HCT116 (cell line): ENCODE measurements at regions not wholly inside any gene's neighbourhood (a gene's known extent, or its start where the extent isn't known, plus 50 kb on each side); places are given as distances from the start of the nearest gene placed in this dataset.
A peak's percentile ranks its signal among the peaks of the same experiment; 100 is the strongest.

Source experiments
- ATAC-seq: fragments of 200-7000 bp; cut with Tn5 transposase; 2 replicates; pipeline ENCODE4 v1.9.1; 2020; ENCODE audit warnings: mild to moderate bottlenecking, moderate library complexity
- BruUV-seq: library from RNA; stranded (reverse); fragments of 400-500 nt; replicated peaks from 2 replicates; lab custom pipeline; 2021; lab: Mats Ljungman, UMichigan
- CTCF ChIA-PET: fragments of 300-600 bp; sonication (Branson Sonifier 250); formaldehyde crosslinking; loops from one replicate; lab custom pipeline; 2021; ENCODE audit warnings: antibody characterized with exemption; lab: Charles Lee
- POLR2A ChIA-PET: fragments of 300-600, 350-600 bp; sonication (Branson Sonifier 250); formaldehyde crosslinking; loops from one replicate; lab custom pipeline; 2021; ENCODE audit warnings: antibody characterized with exemption; lab: Charles Lee
- RAD21 ChIA-PET, 2 experiments: fragments of 300-600 bp; sonication (Branson Sonifier 250); formaldehyde crosslinking; loops; one replicate each; lab custom pipeline; 2023; ENCODE audit warnings: low total read pairs in 2 of 2; ENCODE audit not compliant: uncharacterized antibody in 2 of 2, unreplicated experiment in 2 of 2, low non-redundant PET in 1 of 2; lab: Charles Lee
- DNase-seq: peaks from one replicate; pipeline ENCODE4 v3.0.0-alpha.2; 2010; ENCODE audit warnings: low read depth, low spot score
- H2AFZ ChIP-seq: fragments of 200-600 bp; shearing (Covaris generic), sonication (generic); 2 replicates; pipeline ENCODE4 v1.6.1; 2017; ENCODE audit warnings: low read depth, mixed run types, mixed read lengths, antibody characterized with exemption, low read length; ENCODE audit not compliant: poor library complexity, severe bottlenecking
- H3K27ac ChIP-seq: 2 replicates; pipeline ENCODE4 v1.5.1; 2012; ENCODE audit warnings: low read depth, low read length
- H3K27me3 ChIP-seq: fragments of 200-600 bp; sonication (generic); 2 replicates; pipeline ENCODE4 v1.6.1; 2016; ENCODE audit warnings: mixed run types, low read length, mixed read lengths; ENCODE audit not compliant: insufficient read depth
- H3K36me3 ChIP-seq, 2 experiments: fragments of 200-500 bp in 1 of 2; fragments of 200-600 bp in 1 of 2; sonication (Bioruptor generic) in 1 of 2; sonication (generic) in 1 of 2; 2 replicates each; pipeline versions ENCODE4 v1.5.1 to v1.6.1; 2014 to 2016; ENCODE audit warnings: low read length in 2 of 2, inconsistent platforms in 1 of 2, mixed read lengths in 1 of 2, mixed run types in 1 of 2; ENCODE audit not compliant: insufficient read depth in 2 of 2, control insufficient read depth in 1 of 2
- H3K4me1 ChIP-seq, 2 experiments: fragments of 200-600 bp in 1 of 2; sonication (generic) in 1 of 2; 2 replicates each; pipeline versions ENCODE4 v1.5.1 to v1.6.1; 2012 to 2017; ENCODE audit warnings: low read length in 2 of 2, inconsistent platforms in 1 of 2, mild to moderate bottlenecking in 1 of 2, mixed read lengths in 1 of 2, mixed run types in 1 of 2, moderate library complexity in 1 of 2; ENCODE audit not compliant: insufficient read depth in 2 of 2, control insufficient read depth in 1 of 2
- H3K4me2 ChIP-seq: fragments of 200-600 bp; sonication (generic); 2 replicates; pipeline ENCODE4 v1.6.1; 2017; ENCODE audit warnings: mixed run types, low read length, mixed read lengths
- H3K4me3 ChIP-seq, 2 experiments: fragments of 200-600 bp in 1 of 2; sonication (generic) in 1 of 2; replicated peaks in 1 of 2; 2 replicates each; pipeline ENCODE4 v1.5.1; 2011 to 2016; ENCODE audit warnings: low read length in 2 of 2, control low read depth in 1 of 2, low read depth in 1 of 2, mild to moderate bottlenecking in 1 of 2, mixed read lengths in 1 of 2, mixed run types in 1 of 2
- H3K79me2 ChIP-seq: fragments of 200-600 bp; sonication (generic); 2 replicates; pipeline ENCODE4 v1.6.1; 2017; ENCODE audit warnings: mild to moderate bottlenecking, mixed run types, low read length, moderate library complexity, mixed read lengths; ENCODE audit not compliant: insufficient read depth
- H3K9ac ChIP-seq: fragments of 200-600 bp; sonication (generic); 2 replicates; pipeline ENCODE4 v1.6.1; 2016; ENCODE audit warnings: low read length, mixed read lengths
- H3K9me2 ChIP-seq: fragments of 200-600 bp; sonication (generic), shearing (Covaris generic); 2 replicates; pipeline ENCODE4 v1.6.1; 2017; ENCODE audit warnings: mixed run types, mild to moderate bottlenecking, moderate library complexity; ENCODE audit not compliant: insufficient read depth
- H3K9me3 ChIP-seq, 2 experiments: fragments of 200-500 bp in 1 of 2; fragments of 200-600 bp in 1 of 2; sonication (Bioruptor generic) in 1 of 2; sonication (generic) in 1 of 2; 2 replicates each; pipeline ENCODE4 v1.6.1; 2014 to 2017; ENCODE audit warnings: low read length in 2 of 2, mixed read lengths in 2 of 2, inconsistent platforms in 1 of 2, low read depth in 1 of 2, mild to moderate bottlenecking in 1 of 2, mixed run types in 1 of 2, moderate library complexity in 1 of 2; ENCODE audit not compliant: control insufficient read depth in 1 of 2, insufficient read depth in 1 of 2
- H4K20me1 ChIP-seq: fragments of 200-600 bp; sonication (generic), shearing (Covaris generic); 2 replicates; pipeline ENCODE4 v1.6.1; 2017; ENCODE audit warnings: mixed run types, mild to moderate bottlenecking, moderate library complexity; ENCODE audit not compliant: insufficient read depth
- ATF3 ChIP-seq: IDR thresholded peaks from 2 replicates; pipeline ENCODE4 v1.6.1; 2012
- CBX3 ChIP-seq: IDR thresholded peaks from 2 replicates; pipeline ENCODE4 v1.6.1; 2012; ENCODE audit warnings: low read depth
- CEBPB ChIP-seq: IDR thresholded peaks from 2 replicates; pipeline ENCODE4 v1.6.1; 2012; ENCODE audit warnings: low read depth
- CTCF ChIP-seq, 3 experiments: fragments of 200-600 bp in 1 of 3; sonication (generic) in 1 of 3; IDR thresholded peaks in 2 of 3; conservative IDR thresholded peaks in 1 of 3; 2 replicates each; pipeline ENCODE4 v1.5.1; 2012 to 2017; ENCODE audit warnings: low read depth in 2 of 3, low read length in 2 of 3, antibody characterized with exemption in 1 of 3, borderline replicate concordance in 1 of 3, control low read depth in 1 of 3, mild to moderate bottlenecking in 1 of 3, mixed read lengths in 1 of 3, mixed run types in 1 of 3, moderate library complexity in 1 of 3; ENCODE audit not compliant: insufficient read depth in 1 of 3
- EZH2 ChIP-seq: fragments of 200-600 bp; sonication (generic); IDR thresholded peaks from 2 replicates; pipeline ENCODE4 v1.6.1; 2017; ENCODE audit warnings: antibody characterized with exemption, mixed run types
- FOSL1 ChIP-seq: IDR thresholded peaks from 2 replicates; pipeline ENCODE4 v1.6.1; 2012; ENCODE audit warnings: low read depth
- POLR2A ChIP-seq: IDR thresholded peaks from 2 replicates; pipeline ENCODE4 v1.7.0; 2011; ENCODE audit warnings: borderline replicate concordance; ENCODE audit not compliant: insufficient read depth, insufficient read length; ENCODE audit errors: extremely low read depth
- RAD21 ChIP-seq: IDR thresholded peaks from 2 replicates; pipeline ENCODE4 v1.6.1; 2012; ENCODE audit warnings: low read depth, mild to moderate bottlenecking
- REST ChIP-seq: IDR thresholded peaks from 2 replicates; pipeline ENCODE4 v1.6.1; 2012; ENCODE audit warnings: low read depth
- YY1 ChIP-seq: IDR thresholded peaks from 2 replicates; pipeline ENCODE4 v1.6.1; 2011; ENCODE audit warnings: low read length, low read depth, moderate library complexity, mild to moderate bottlenecking; ENCODE audit not compliant: insufficient replicate concordance; ENCODE audit errors: extremely low read depth
- ZBTB33 ChIP-seq: IDR thresholded peaks from 2 replicates; pipeline ENCODE4 v1.6.1; 2011; ENCODE audit warnings: mild to moderate bottlenecking, low read length, moderate library complexity; ENCODE audit not compliant: insufficient replicate concordance; ENCODE audit errors: extremely low read depth
- ZFX ChIP-seq: fragments of 450-650 bp; IDR thresholded peaks from 2 replicates; pipeline ENCODE4 v1.6.1; 2017
- ZNF274 ChIP-seq: fragments of 200-500 bp; sonication (Bioruptor generic); IDR thresholded peaks from 2 replicates; pipeline ENCODE4 v1.6.1; 2014; ENCODE audit warnings: mild to moderate bottlenecking, low read depth, low read length, inconsistent platforms
- intact Hi-C: fragments of 100-400 bp; cut with micrococcal nuclease; formaldehyde crosslinking; loops from 2 replicates; pipeline ENCODE4 v1.10.0; 2022

- no peak for TF ChIP-seq ATF3
- no peak for TF ChIP-seq CTCF (IDR thresholded peaks at IDR 0.05 in 2 of 3, conservative IDR thresholded peaks at IDR 0.05 in 1 of 3; ENCODE audit: borderline replicate concordance in 1 of 3, insufficient read depth in 1 of 3, low read depth in 2 of 3, low read length in 2 of 3)
- TF ChIP-seq ZNF274, result no peak
- TF ChIP-seq CBX3, result no peak
- no peak for TF ChIP-seq YY1
- TF ChIP-seq EZH2, result no peak
- TF ChIP-seq, all 23 proteins: peak for 0
Measured at GRCh38 chr7:47722126-47722525, 140.2 kb upstream of the TNS3 start (continued).

- no peaks in the 10 kb centered on the region for H3K27me3 ChIP-seq
- H2AFZ ChIP-seq, result no peak overlapping the region
- peaks cover 10 to 13% of the 10 kb centered on the region in 2 experiments; a peak in 3 of 4 replicates for H3K4me1 ChIP-seq
- DNase-seq, result no peak
- no peak overlapping the region for H3K27ac ChIP-seq
- H3K79me2 ChIP-seq, result no peaks in the 10 kb centered on the region
- BruUV-seq, result no TSS peak
- ChIA-PET POLR2A (no interaction called here), RAD21 (no interaction called here), CTCF (no interaction called here)
- no peak overlapping the region for H3K4me2 ChIP-seq
- no peaks in the 10 kb centered on the region for H4K20me1 ChIP-seq
- no peak overlapping the region for H3K9ac ChIP-seq
- H3K9me3 ChIP-seq, result no peaks in the 10 kb centered on the region
- no peaks in the 10 kb centered on the region for H3K9me2 ChIP-seq
- intact Hi-C loops, result no loop called here
- ATAC-seq, result peak; percentile 83
- no peak overlapping the region for H3K4me3 ChIP-seq
- H3K36me3 ChIP-seq, result no peaks in the 10 kb centered on the region
- TF ChIP-seq ZBTB33 (no peak), CEBPB (no peak), ZFX (no peak), FOSL1 (no peak), CTCF (IDR thresholded peaks at IDR 0.05 in 2 of 3, conservative IDR thresholded peaks at IDR 0.05 in 1 of 3; ENCODE audit: borderline replicate concordance in 1 of 3, insufficient read depth in 1 of 3, low read depth in 2 of 3, low read length in 2 of 3) (peak; percentile 19 to 71 (median 45); a peak in 5 of 6 replicates), POLR2A (no peak), RAD21 (peak; percentile 45), REST (no peak), YY1 (no peak), ZNF274 (no peak)
Measured at GRCh38 chr7:47721670-47722069, 139.8 kb upstream of the TNS3 start.
